MCF 10A (cell line): ENCODE measurements at regions not wholly inside any gene's neighbourhood (a gene's known extent, or its start where the extent isn't known, plus 50 kb on each side); places are given as distances from the start of the nearest gene placed in this dataset.
"Not testable (repeated sequence)": the region's sequence is repeated elsewhere in the genome, so short reads cannot be mapped to it uniquely, and the experiment has no call there.

ENCODE experiments used
- BruUV-seq: library from RNA; stranded (reverse); fragments of 400-500 nt; replicated peaks from 2 replicates; lab custom pipeline; 2021; lab: Mats Ljungman, UMichigan
- CTCF ChIA-PET: fragments of 300-600 bp; sonication (Branson Sonifier 250); formaldehyde crosslinking; extraction: SDS; loops from one replicate; lab custom pipeline; 2021; ENCODE audit warnings: antibody characterized with exemption, inconsistent platforms; lab: Yijun Ruan, JAX
- POLR2A ChIA-PET: fragments of 300-600, 350-650 bp; sonication (Branson Sonifier 250); formaldehyde crosslinking; extraction: SDS; loops from one replicate; lab custom pipeline; 2020; ENCODE audit warnings: antibody characterized with exemption, inconsistent platforms; lab: Yijun Ruan, JAX
- DNase-seq: peaks from one replicate; pipeline ENCODE4 v3.0.0-alpha.2; 2018; ENCODE audit not compliant: unreplicated experiment
- H3K27ac Mint-ChIP-seq: one replicate; pipeline ENCODE4 v1.8.0; 2022; ENCODE audit warnings: mild to moderate bottlenecking, low read depth, mixed read lengths; ENCODE audit not compliant: unreplicated experiment
- H3K27me3 Mint-ChIP-seq: one replicate; pipeline ENCODE4 v1.8.0; 2022; ENCODE audit warnings: mixed read lengths; ENCODE audit not compliant: insufficient read depth, unreplicated experiment
- H3K36me3 Mint-ChIP-seq: one replicate; pipeline ENCODE4 v1.8.0; 2022; ENCODE audit warnings: mild to moderate bottlenecking, moderate library complexity, mixed read lengths; ENCODE audit not compliant: insufficient read depth, unreplicated experiment
- H3K4me1 Mint-ChIP-seq: one replicate; pipeline ENCODE4 v1.8.0; 2022; ENCODE audit warnings: mixed read lengths; ENCODE audit not compliant: insufficient read depth, unreplicated experiment
- H3K4me3 Mint-ChIP-seq: one replicate; pipeline ENCODE4 v1.8.0; 2022; ENCODE audit warnings: mild to moderate bottlenecking, moderate library complexity, mixed read lengths; ENCODE audit not compliant: unreplicated experiment
- H3K9me3 Mint-ChIP-seq: one replicate; pipeline ENCODE4 v1.8.0; 2022; ENCODE audit warnings: mixed read lengths; ENCODE audit not compliant: unreplicated experiment
- CTCF ChIP-seq: fragments of 200-600 bp; IDR thresholded peaks from one replicate; pipeline ENCODE4 v1.8.0; 2022; ENCODE audit warnings: antibody characterized with exemption, mild to moderate bottlenecking; ENCODE audit not compliant: unreplicated experiment
- intact Hi-C: fragments of 100-400 bp; cut with micrococcal nuclease; formaldehyde crosslinking; loops from 2 replicates; pipeline ENCODE4 v1.14.1; 2022

- Mint-ChIP-seq H3K36me3 (no peaks in the 10 kb centered on the region), H3K4me3 (no peak overlapping the region), H3K9me3 (no peaks in the 10 kb centered on the region), H3K27me3 (peaks cover 20% of the 10 kb centered on the region), H3K27ac (no peak overlapping the region), H3K4me1 (no peaks in the 10 kb centered on the region)
- ChIA-PET POLR2A (no interaction called here), CTCF (interaction anchor here (0.7 kb wide), 1 partner anchor 1213 kb away, joined by 4 read pairs; no protein-coding TSS in a partner anchor)
- intact Hi-C loops: no loop called here
- no peak for TF ChIP-seq CTCF
- BruUV-seq: no TSS peak
- DNase-seq: no peak
Observed at GRCh38 chr14:104267895-104268294, 129.5 kb downstream of the KIF26A start.

GRCh38 chr14:104268295-104268694, 129.9 kb downstream of the KIF26A start:
- no peak for TF ChIP-seq CTCF
- no peaks in the 10 kb centered on the region for H3K36me3 Mint-ChIP-seq
- CTCF ChIA-PET: interaction anchor here (0.7 kb wide), 1 partner anchor 1212 kb away, joined by 4 read pairs; no protein-coding TSS in a partner anchor
- H3K9me3 Mint-ChIP-seq: no peaks in the 10 kb centered on the region
- H3K27me3 Mint-ChIP-seq: peaks cover 24% of the 10 kb centered on the region
- POLR2A ChIA-PET: no interaction called here
- no peaks in the 10 kb centered on the region for H3K4me1 Mint-ChIP-seq
- BruUV-seq: no TSS peak
- intact Hi-C loops: no loop called here
- no peak overlapping the region for H3K27ac Mint-ChIP-seq
- no peak overlapping the region for H3K4me3 Mint-ChIP-seq
- DNase-seq: no peak

GRCh38 chr14:104268725-104269436, 130.5 kb downstream of the KIF26A start:
- CTCF ChIA-PET: no interaction called here
- peaks cover 29% of the 10 kb centered on the region for H3K27me3 Mint-ChIP-seq

GRCh38 chr14:104269511-104270241, 131.3 kb downstream of the KIF26A start:
- H3K36me3 Mint-ChIP-seq, H3K27ac Mint-ChIP-seq, H3K9me3 Mint-ChIP-seq, POLR2A ChIA-PET, BruUV-seq, CTCF ChIA-PET, H3K4me3 Mint-ChIP-seq, H3K4me1 Mint-ChIP-seq, DNase-seq: not testable (repeated sequence)
- intact Hi-C loops: loop anchor here (10.0 kb wide), 1 partner anchor 105 kb away; no protein-coding TSS in a partner anchor
- H3K27me3 Mint-ChIP-seq: peaks cover 37% of the 10 kb centered on the region

More at GRCh38 chr14:104268725-104269436, 130.5 kb downstream of the KIF26A start:
- intact Hi-C loops: no loop called here
- no peaks in the 10 kb centered on the region for H3K36me3 Mint-ChIP-seq
- no peak overlapping the region for H3K27ac Mint-ChIP-seq
- BruUV-seq: no TSS peak
- no peaks in the 10 kb centered on the region for H3K9me3 Mint-ChIP-seq
- DNase-seq: no peak
- no peak overlapping the region for H3K4me3 Mint-ChIP-seq
- POLR2A ChIA-PET: no interaction called here
- H3K4me1 Mint-ChIP-seq: no peaks in the 10 kb centered on the region
- TF ChIP-seq CTCF: no peak
